DOHH2 (cell line): ENCODE measurements at regions not wholly inside any gene's neighbourhood (a gene's known extent, or its start where the extent isn't known, plus 50 kb on each side); places are given as distances from the start of the nearest gene placed in this dataset.

Experiments used
- H3F3A ChIP-seq: fragments of 200-600 bp; sonication (generic), shearing (Covaris generic); 2 replicates; pipeline ENCODE4 v1.6.0; 2016; ENCODE audit warnings: antibody characterized with exemption, mild to moderate bottlenecking; ENCODE audit not compliant: control insufficient read depth, insufficient read depth
- H3K27ac ChIP-seq: fragments of 200-600 bp; sonication (generic); 2 replicates; pipeline ENCODE4 v1.5.1; 2014; ENCODE audit warnings: low read depth, mild to moderate bottlenecking, low read length, moderate library complexity
- H3K27me3 ChIP-seq: fragments of 200-600 bp; sonication (generic); 2 replicates; pipeline ENCODE4 v1.6.1; 2014; ENCODE audit warnings: mild to moderate bottlenecking, low read length, mixed read lengths; ENCODE audit not compliant: control insufficient read depth
- H3K36me3 ChIP-seq: fragments of 200-600 bp; sonication (generic); 2 replicates; pipeline ENCODE4 v1.6.1; 2014; ENCODE audit warnings: mild to moderate bottlenecking, low read length, moderate library complexity, mixed read lengths; ENCODE audit not compliant: control insufficient read depth
- H3K4me1 ChIP-seq: fragments of 200-600 bp; sonication (generic); 2 replicates; pipeline ENCODE4 v1.6.1; 2014; ENCODE audit warnings: mild to moderate bottlenecking, low read length, mixed read lengths; ENCODE audit not compliant: control insufficient read depth
- H3K4me2 ChIP-seq: fragments of 200-600 bp; sonication (generic); 2 replicates; pipeline ENCODE4 v1.6.0; 2014; ENCODE audit warnings: mild to moderate bottlenecking, low read length, moderate library complexity
- H3K4me3 ChIP-seq: fragments of 200-600 bp; sonication (generic); 2 replicates; pipeline ENCODE4 v1.5.1; 2014; ENCODE audit warnings: mild to moderate bottlenecking, low read length, mixed read lengths
- H3K79me2 ChIP-seq: fragments of 200-600 bp; sonication (generic); 2 replicates; pipeline ENCODE4 v1.6.1; 2014; ENCODE audit warnings: mild to moderate bottlenecking, low read length, mixed read lengths; ENCODE audit not compliant: control insufficient read depth
- H3K9me2 ChIP-seq: fragments of 200-600 bp; sonication (generic); replicated peaks from 2 replicates; pipeline ENCODE4 v1.6.1; 2014; ENCODE audit warnings: mild to moderate bottlenecking, low read length, mixed read lengths; ENCODE audit not compliant: control insufficient read depth
- H3K9me3 ChIP-seq: fragments of 200-600 bp; sonication (generic); 2 replicates; pipeline ENCODE4 v1.6.1; 2014; ENCODE audit warnings: antibody characterized with exemption, low read length, mixed read lengths; ENCODE audit not compliant: control insufficient read depth, insufficient read depth
- H4K20me1 ChIP-seq: fragments of 200-600 bp; sonication (generic); 2 replicates; pipeline ENCODE4 v1.6.0; 2014; ENCODE audit warnings: low read depth, mild to moderate bottlenecking, antibody characterized with exemption, low read length, moderate library complexity; ENCODE audit not compliant: control insufficient read depth, insufficient read depth
- EZH2phosphoT487 ChIP-seq: fragments of 200-600 bp; sonication (generic); IDR thresholded peaks from 2 replicates; pipeline ENCODE4 v1.6.1; 2017; ENCODE audit warnings: borderline replicate concordance, mild to moderate bottlenecking, antibody characterized with exemption, low read length, moderate library complexity, mixed read lengths
- TF ChIP-seq, protein P1 (sequence below): fragments of 200-600 bp; sonication (generic); IDR thresholded peaks from one replicate; pipeline ENCODE4 v1.5.1; 2014; ENCODE audit warnings: antibody characterized with exemption, mild to moderate bottlenecking, low read depth, low read length; ENCODE audit not compliant: poor library complexity, severe bottlenecking

DNA sequence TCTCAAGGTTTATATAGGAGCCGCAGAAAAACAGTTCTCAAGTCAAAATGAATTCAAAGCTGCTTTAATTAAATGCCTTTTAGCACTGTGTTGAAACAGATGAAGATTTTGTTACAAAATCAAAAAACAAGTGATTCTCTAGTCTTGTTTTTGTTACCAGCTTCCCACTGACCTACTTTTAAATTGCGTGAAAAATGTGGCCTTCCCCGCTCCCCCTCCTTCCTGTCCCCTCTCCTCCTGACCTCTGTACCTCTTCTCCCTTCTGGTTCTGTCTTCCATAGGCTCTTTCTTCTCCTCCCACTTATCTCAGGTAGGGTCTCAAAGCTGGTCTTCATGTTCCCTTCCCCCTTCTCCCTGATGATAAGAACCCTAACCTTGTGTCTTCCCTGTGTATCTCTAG lies 90.0 kb upstream of the MDM1 start:
- Histone ChIP-seq H3K27ac (no peak overlapping the region), H3F3A (no peaks in the 10 kb centered on the region), H3K9me2 (no peaks in the 10 kb centered on the region), H4K20me1 (no peaks in the 10 kb centered on the region), H3K4me3 (no peak overlapping the region), H3K9me3 (no peaks in the 10 kb centered on the region), H3K4me1 (no peaks in the 10 kb centered on the region), H3K79me2 (no peaks in the 10 kb centered on the region), H3K27me3 (no peaks in the 10 kb centered on the region), H3K36me3 (no peaks in the 10 kb centered on the region), H3K4me2 (no peak overlapping the region)
- TF ChIP-seq EZH2phosphoT487: no peak
- TF ChIP-seq, protein P1, sequence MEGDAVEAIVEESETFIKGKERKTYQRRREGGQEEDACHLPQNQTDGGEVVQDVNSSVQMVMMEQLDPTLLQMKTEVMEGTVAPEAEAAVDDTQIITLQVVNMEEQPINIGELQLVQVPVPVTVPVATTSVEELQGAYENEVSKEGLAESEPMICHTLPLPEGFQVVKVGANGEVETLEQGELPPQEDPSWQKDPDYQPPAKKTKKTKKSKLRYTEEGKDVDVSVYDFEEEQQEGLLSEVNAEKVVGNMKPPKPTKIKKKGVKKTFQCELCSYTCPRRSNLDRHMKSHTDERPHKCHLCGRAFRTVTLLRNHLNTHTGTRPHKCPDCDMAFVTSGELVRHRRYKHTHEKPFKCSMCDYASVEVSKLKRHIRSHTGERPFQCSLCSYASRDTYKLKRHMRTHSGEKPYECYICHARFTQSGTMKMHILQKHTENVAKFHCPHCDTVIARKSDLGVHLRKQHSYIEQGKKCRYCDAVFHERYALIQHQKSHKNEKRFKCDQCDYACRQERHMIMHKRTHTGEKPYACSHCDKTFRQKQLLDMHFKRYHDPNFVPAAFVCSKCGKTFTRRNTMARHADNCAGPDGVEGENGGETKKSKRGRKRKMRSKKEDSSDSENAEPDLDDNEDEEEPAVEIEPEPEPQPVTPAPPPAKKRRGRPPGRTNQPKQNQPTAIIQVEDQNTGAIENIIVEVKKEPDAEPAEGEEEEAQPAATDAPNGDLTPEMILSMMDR: no peak

DNA sequence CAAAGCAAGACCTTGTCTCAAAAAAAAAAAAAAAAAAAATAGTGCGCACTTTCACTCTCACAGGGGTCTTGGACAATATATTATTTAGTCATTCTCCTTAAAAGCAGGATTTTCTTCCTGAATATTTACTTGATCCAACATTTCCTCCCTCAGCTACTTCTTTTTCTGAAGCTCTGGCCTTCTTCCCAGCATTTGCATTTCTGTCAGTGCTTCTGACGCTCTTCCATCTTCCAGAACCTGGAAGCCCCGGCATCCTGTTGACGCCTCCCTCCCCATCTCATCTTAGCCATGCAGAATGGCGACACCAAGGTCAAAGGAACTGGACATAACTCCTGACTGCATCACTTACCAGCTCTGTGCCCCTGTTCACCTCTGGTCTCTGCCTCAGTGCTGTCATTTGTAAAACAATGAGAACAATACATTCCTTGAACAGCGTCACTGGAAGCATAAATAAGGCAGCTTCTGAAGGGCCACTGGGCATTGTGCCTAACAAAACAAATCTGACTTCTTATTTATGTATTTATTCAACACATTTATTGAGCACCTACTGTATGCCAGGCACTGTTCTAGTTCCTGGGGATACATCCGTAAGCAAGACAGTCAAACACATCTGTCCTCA lies 90.9 kb upstream of the MDM1 start:
- H3K9me3 ChIP-seq: no peaks in the 10 kb centered on the region
- TF ChIP-seq EZH2phosphoT487: no peak
- H3K4me1 ChIP-seq: no peaks in the 10 kb centered on the region
- no peaks in the 10 kb centered on the region for H3K36me3 ChIP-seq
- no peak overlapping the region for H3K4me3 ChIP-seq
- H3K27ac ChIP-seq: no peak overlapping the region
- no peaks in the 10 kb centered on the region for H3K9me2 ChIP-seq
- no peaks in the 10 kb centered on the region for H3K79me2 ChIP-seq
- H3F3A ChIP-seq: no peaks in the 10 kb centered on the region
- H3K4me2 ChIP-seq: no peak overlapping the region
- no peaks in the 10 kb centered on the region for H4K20me1 ChIP-seq
- no peaks in the 10 kb centered on the region for H3K27me3 ChIP-seq

DNA sequence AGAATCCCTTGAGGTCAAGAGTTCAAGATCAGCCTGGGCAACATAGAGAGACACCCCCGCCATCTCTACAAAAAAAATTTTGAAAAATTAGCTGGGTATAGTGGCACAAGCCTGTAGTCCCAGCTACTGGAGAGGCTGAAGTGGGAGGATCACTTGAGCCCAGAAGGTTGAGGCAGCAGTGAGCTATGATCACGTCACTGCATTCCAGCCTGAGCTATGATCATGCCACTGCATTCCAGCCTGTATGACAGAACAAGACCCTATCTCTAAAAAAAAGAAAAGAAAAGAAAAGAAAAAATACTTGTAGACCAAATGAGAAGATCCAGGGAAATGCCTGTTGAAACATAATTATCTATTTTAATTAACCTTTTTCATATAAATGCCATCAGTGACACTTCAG lies 93.8 kb upstream of the MDM1 start:
- no peaks in the 10 kb centered on the region for H3K9me3 ChIP-seq
- TF ChIP-seq EZH2phosphoT487: no peak
- TF ChIP-seq, protein P1: no peak
- H3K27ac ChIP-seq: no peak overlapping the region

DNA sequence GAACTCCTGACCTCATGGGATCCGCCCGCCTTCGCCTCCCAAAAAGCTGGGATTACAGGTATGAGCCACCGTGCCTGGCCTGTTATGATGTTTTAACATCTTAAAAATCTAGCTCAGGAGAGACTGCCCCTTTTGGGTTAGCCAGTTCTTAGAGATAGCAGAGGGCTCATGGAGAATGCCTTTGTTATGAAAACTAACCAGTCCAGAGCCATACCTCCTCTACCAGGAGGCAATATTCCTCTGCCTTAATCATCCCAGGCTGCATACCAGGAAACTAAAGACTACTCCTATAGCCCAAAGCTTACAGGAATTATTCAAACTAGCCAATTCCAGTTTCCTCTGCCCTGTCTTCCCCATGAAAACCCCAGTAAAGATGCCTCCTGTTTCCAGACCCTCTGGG lies 96.0 kb upstream of the MDM1 start:
- Histone ChIP-seq H3K9me2 (no peaks in the 10 kb centered on the region), H3K4me2 (no peak overlapping the region), H3K9me3 (no peaks in the 10 kb centered on the region), H3K27me3 (0 out of 2 replicates have a peak, but pooled peaks cover 3% of the 10 kb centered on the region), H4K20me1 (no peaks in the 10 kb centered on the region), H3K4me1 (no peaks in the 10 kb centered on the region), H3K79me2 (no peaks in the 10 kb centered on the region), H3K27ac (no peak overlapping the region), H3K4me3 (no peak overlapping the region), H3K36me3 (no peaks in the 10 kb centered on the region), H3F3A (no peaks in the 10 kb centered on the region)
- TF ChIP-seq, protein P1: no peak
- no peak for TF ChIP-seq EZH2phosphoT487

More for the DNA sequence above, 93.8 kb upstream of the MDM1 start:
- H3K9me2 ChIP-seq: no peaks in the 10 kb centered on the region
- H3K4me2 ChIP-seq: no peak overlapping the region
- no peaks in the 10 kb centered on the region for H3K36me3 ChIP-seq
- H4K20me1 ChIP-seq: no peaks in the 10 kb centered on the region
- H3K4me1 ChIP-seq: no peaks in the 10 kb centered on the region
- H3K79me2 ChIP-seq: no peaks in the 10 kb centered on the region
- H3K27me3 ChIP-seq: 0 out of 2 replicates have a peak, but pooled peaks cover 3% of the 10 kb centered on the region
- no peaks in the 10 kb centered on the region for H3F3A ChIP-seq
- H3K4me3 ChIP-seq: no peak overlapping the region
